Astrocyte (in vitro differentiated cells and primary cell): ENCODE measurements at regions not wholly inside any gene's neighbourhood (a gene's known extent, or its start where the extent isn't known, plus 50 kb on each side); places are given as distances from the start of the nearest gene placed in this dataset.

Experiments used
- DNase-seq: peaks from one replicate; pipeline ENCODE4 v3.0.0-alpha.2; 2010; ENCODE audit warnings: low read depth
- FAIRE-seq: peaks from 2 replicates; lab custom pipeline; 2011; peaks lifted over from hg19 to GRCh38; lab: Jason Lieb, UNC
- H2AFZ ChIP-seq: 2 replicates; pipeline ENCODE4 v1.6.0; 2012; ENCODE audit warnings: low read depth, low read length, inconsistent platforms
- H3K27ac ChIP-seq: 2 replicates; pipeline ENCODE4 v1.5.1; 2011; ENCODE audit warnings: low read depth, low read length, inconsistent platforms
- H3K27me3 ChIP-seq: 2 replicates; pipeline ENCODE4 v1.6.0; 2011; ENCODE audit warnings: low read length, inconsistent platforms; ENCODE audit not compliant: insufficient read depth
- H3K36me3 ChIP-seq: 2 replicates; pipeline ENCODE4 v1.5.1; 2011; ENCODE audit warnings: low read length, inconsistent platforms; ENCODE audit not compliant: insufficient read depth
- H3K4me1 ChIP-seq: 2 replicates; pipeline ENCODE4 v1.5.1; 2011; ENCODE audit warnings: low read length, inconsistent platforms; ENCODE audit not compliant: insufficient read depth
- H3K4me2 ChIP-seq: 2 replicates; pipeline ENCODE4 v1.6.0; 2012; ENCODE audit warnings: low read length, inconsistent platforms
- H3K4me3 ChIP-seq: 2 replicates; pipeline ENCODE4 v1.5.1; 2011; ENCODE audit warnings: low read depth, mild to moderate bottlenecking, low read length, inconsistent platforms; ENCODE audit not compliant: insufficient read depth
- H3K79me2 ChIP-seq: 2 replicates; pipeline ENCODE4 v1.6.0; 2012; ENCODE audit warnings: mild to moderate bottlenecking, low read length, inconsistent platforms; ENCODE audit not compliant: insufficient read depth
- H3K9ac ChIP-seq: 2 replicates; pipeline ENCODE4 v1.6.0; 2012; ENCODE audit warnings: mild to moderate bottlenecking, low read length, inconsistent platforms
- H3K9me3 ChIP-seq: 2 replicates; pipeline ENCODE4 v1.5.1; 2012; ENCODE audit warnings: low read depth, mild to moderate bottlenecking, low read length, inconsistent platforms; ENCODE audit not compliant: insufficient read depth
- H4K20me1 ChIP-seq: 2 replicates; pipeline ENCODE4 v1.6.0; 2012; ENCODE audit warnings: low read length, inconsistent platforms; ENCODE audit not compliant: insufficient read depth
- H3K27ac Mint-ChIP-seq: one replicate; pipeline ENCODE4 v1.8.0; 2021; ENCODE audit warnings: mild to moderate bottlenecking, mixed read lengths; ENCODE audit not compliant: unreplicated experiment
- H3K27me3 Mint-ChIP-seq: one replicate; pipeline ENCODE4 v1.8.0; 2021; ENCODE audit warnings: low read depth, mixed read lengths; ENCODE audit not compliant: unreplicated experiment
- H3K36me3 Mint-ChIP-seq: one replicate; pipeline ENCODE4 v1.8.0; 2021; ENCODE audit warnings: low read depth, mixed read lengths; ENCODE audit not compliant: unreplicated experiment
- H3K4me1 Mint-ChIP-seq: one replicate; pipeline ENCODE4 v1.8.0; 2021; ENCODE audit warnings: low read depth, mixed read lengths; ENCODE audit not compliant: unreplicated experiment
- H3K4me3 Mint-ChIP-seq: one replicate; pipeline ENCODE4 v1.8.0; 2021; ENCODE audit warnings: mild to moderate bottlenecking, moderate library complexity, mixed read lengths; ENCODE audit not compliant: unreplicated experiment
- H3K9me3 Mint-ChIP-seq: one replicate; pipeline ENCODE4 v1.8.0; 2021; ENCODE audit warnings: mild to moderate bottlenecking, mixed read lengths; ENCODE audit not compliant: unreplicated experiment
- EZH2 ChIP-seq: IDR thresholded peaks from 2 replicates; pipeline ENCODE4 v1.6.1; 2012; ENCODE audit warnings: mild to moderate bottlenecking, low read length, inconsistent platforms; ENCODE audit not compliant: insufficient read depth
- TF ChIP-seq, protein P1 (sequence below): IDR thresholded peaks from 2 replicates; pipeline ENCODE4 v1.5.1; 2011; ENCODE audit warnings: low read depth, mild to moderate bottlenecking, inconsistent platforms, low read length, moderate library complexity; ENCODE audit not compliant: insufficient read depth

DNA sequence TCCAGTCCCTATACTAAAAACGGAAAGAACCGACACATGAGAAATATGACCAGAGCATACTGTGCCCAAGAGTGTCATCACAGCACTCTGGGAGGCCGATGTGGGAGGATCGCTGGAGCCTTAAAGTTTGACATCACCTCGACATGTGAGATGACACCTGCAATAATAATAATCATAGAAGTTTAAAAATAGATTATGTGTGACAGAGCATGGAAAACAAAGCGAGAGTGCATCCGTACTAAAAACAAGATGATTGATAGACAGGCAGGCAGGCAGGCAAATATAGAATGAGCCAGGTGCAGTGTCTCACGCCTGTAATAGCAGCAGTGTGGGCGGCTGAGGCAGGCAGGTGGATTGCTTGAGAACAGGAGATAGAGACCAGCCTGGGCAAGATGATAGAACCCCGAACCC is 114.8 kb upstream of the ANKRD30BL start:
- no peak overlapping the region for H3K27ac ChIP-seq
- H3K27me3 ChIP-seq = no peaks in the 10 kb centered on the region
- Mint-ChIP-seq H3K9me3 (peaks cover 14% of the 10 kb centered on the region), H3K4me1 (no peaks in the 10 kb centered on the region), H3K27ac (no peak overlapping the region), H3K36me3 (no peaks in the 10 kb centered on the region), H3K4me3 (no peak overlapping the region), H3K27me3 (peaks cover 3% of the 10 kb centered on the region)
- H3K9me3 ChIP-seq = peaks cover 8% of the 10 kb centered on the region
- no peak overlapping the region for H3K4me2 ChIP-seq
- H3K4me3 ChIP-seq = no peak overlapping the region
- TF ChIP-seq EZH2 = no peak
- TF ChIP-seq, protein P1, sequence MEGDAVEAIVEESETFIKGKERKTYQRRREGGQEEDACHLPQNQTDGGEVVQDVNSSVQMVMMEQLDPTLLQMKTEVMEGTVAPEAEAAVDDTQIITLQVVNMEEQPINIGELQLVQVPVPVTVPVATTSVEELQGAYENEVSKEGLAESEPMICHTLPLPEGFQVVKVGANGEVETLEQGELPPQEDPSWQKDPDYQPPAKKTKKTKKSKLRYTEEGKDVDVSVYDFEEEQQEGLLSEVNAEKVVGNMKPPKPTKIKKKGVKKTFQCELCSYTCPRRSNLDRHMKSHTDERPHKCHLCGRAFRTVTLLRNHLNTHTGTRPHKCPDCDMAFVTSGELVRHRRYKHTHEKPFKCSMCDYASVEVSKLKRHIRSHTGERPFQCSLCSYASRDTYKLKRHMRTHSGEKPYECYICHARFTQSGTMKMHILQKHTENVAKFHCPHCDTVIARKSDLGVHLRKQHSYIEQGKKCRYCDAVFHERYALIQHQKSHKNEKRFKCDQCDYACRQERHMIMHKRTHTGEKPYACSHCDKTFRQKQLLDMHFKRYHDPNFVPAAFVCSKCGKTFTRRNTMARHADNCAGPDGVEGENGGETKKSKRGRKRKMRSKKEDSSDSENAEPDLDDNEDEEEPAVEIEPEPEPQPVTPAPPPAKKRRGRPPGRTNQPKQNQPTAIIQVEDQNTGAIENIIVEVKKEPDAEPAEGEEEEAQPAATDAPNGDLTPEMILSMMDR = no peak
- H3K4me1 ChIP-seq = no peaks in the 10 kb centered on the region
- DNase-seq (no peak), FAIRE-seq (no peak)
- H2AFZ ChIP-seq = no peak overlapping the region
- no peaks in the 10 kb centered on the region for H3K79me2 ChIP-seq
- H3K9ac ChIP-seq = no peak overlapping the region
- no peaks in the 10 kb centered on the region for H4K20me1 ChIP-seq
- H3K36me3 ChIP-seq = no peaks in the 10 kb centered on the region

- Mint-ChIP-seq H3K36me3 (no peaks in the 10 kb centered on the region), H3K4me3 (no peak overlapping the region), H3K27ac (no peak overlapping the region), H3K9me3 (peaks cover 25% of the 10 kb centered on the region), H3K4me1 (no peaks in the 10 kb centered on the region), H3K27me3 (peaks cover 16% of the 10 kb centered on the region)
- H3K4me2 ChIP-seq = no peak overlapping the region
- TF ChIP-seq, protein P1 = no peak
- no peak for TF ChIP-seq EZH2
- no peak overlapping the region for H3K27ac ChIP-seq
- no peaks in the 10 kb centered on the region for H3K4me1 ChIP-seq
- H3K9ac ChIP-seq = no peak overlapping the region
- H4K20me1 ChIP-seq = no peaks in the 10 kb centered on the region
- H3K79me2 ChIP-seq = no peaks in the 10 kb centered on the region
- FAIRE-seq (no peak), DNase-seq (no peak)
- no peaks in the 10 kb centered on the region for H3K27me3 ChIP-seq
- H2AFZ ChIP-seq = no peak overlapping the region
- no peaks in the 10 kb centered on the region for H3K36me3 ChIP-seq
- peaks cover 8% of the 10 kb centered on the region for H3K9me3 ChIP-seq
- no peak overlapping the region for H3K4me3 ChIP-seq
Measured at GRCh38 chr2:132278267-132278666, 116.5 kb upstream of the ANKRD30BL start.

GRCh38 chr2:132279344-132279743 is 117.6 kb upstream of the ANKRD30BL start:
- Histone ChIP-seq H3K27ac (no peak overlapping the region), H3K36me3 (no peaks in the 10 kb centered on the region), H3K4me1 (no peaks in the 10 kb centered on the region), H2AFZ (no peak overlapping the region), H4K20me1 (no peaks in the 10 kb centered on the region), H3K4me2 (no peak overlapping the region), H3K79me2 (no peaks in the 10 kb centered on the region), H3K4me3 (no peak overlapping the region), H3K9me3 (peaks cover 8% of the 10 kb centered on the region), H3K9ac (no peak overlapping the region), H3K27me3 (no peaks in the 10 kb centered on the region)
- Mint-ChIP-seq H3K36me3 (no peaks in the 10 kb centered on the region), H3K4me3 (no peak overlapping the region), H3K27me3 (peaks cover 16% of the 10 kb centered on the region), H3K9me3 (peaks cover 26% of the 10 kb centered on the region), H3K4me1 (no peaks in the 10 kb centered on the region), H3K27ac (no peak overlapping the region)
- TF ChIP-seq, protein P1 = no peak
- TF ChIP-seq EZH2 = no peak
- FAIRE-seq (no peak), DNase-seq (no peak)
